DND-41 (cell line): ENCODE measurements at regions not wholly inside any gene's neighbourhood (a gene's known extent, or its start where the extent isn't known, plus 50 kb on each side); places are given as distances from the start of the nearest gene placed in this dataset.

Experiments used
- CTCF ChIP-seq: IDR thresholded peaks from 2 replicates; pipeline ENCODE4 v1.5.1; 2012; ENCODE audit warnings: borderline replicate concordance, low read length, moderate library complexity, mild to moderate bottlenecking; ENCODE audit not compliant: poor library complexity, severe bottlenecking; ENCODE audit errors: extremely low read depth
- EZH2 ChIP-seq: IDR thresholded peaks from 3 replicates; pipeline ENCODE4 v1.6.1; 2012; ENCODE audit warnings: borderline replicate concordance, low read depth, mild to moderate bottlenecking, moderate library complexity, low read length, inconsistent platforms; ENCODE audit not compliant: severe bottlenecking

DNA sequence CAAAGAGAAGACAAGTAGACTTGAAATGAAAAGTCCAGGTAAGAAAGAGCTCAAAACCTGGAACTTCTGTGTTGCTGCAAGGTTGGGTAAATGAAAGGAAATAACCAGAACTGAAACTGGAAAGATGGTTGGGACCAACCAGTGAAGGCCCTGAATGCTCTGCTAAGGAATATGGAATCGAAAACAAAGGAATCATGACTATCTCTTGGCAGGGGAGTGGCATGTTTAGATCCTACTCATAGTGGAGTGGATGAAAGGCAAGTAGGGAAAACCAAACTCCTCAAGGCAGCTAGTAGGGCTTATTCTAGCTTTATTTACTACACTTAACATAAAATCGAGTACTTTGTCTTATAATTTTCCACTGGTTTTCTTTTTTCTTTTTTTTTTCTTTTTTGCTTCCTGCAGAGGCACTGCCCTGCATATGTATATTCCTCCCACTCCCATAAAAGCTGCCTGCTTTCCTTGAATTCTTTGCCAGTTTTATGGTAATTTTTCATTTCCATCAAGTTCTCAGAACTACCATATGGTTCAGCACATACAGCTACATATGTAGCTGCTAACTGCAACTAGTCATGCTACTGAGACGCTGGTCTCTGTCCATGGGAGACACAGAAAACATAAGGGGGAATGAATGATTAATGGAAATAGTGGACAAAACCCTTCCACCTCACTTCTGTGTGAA, 247.1 kb upstream of the TMTC1 start:
- TF ChIP-seq CTCF, result no peak
- TF ChIP-seq EZH2, result no peak
